ENCODE measurements at regions not wholly inside any gene's neighbourhood (a gene's known extent, or its start where the extent isn't known, plus 50 kb on each side); places are given as distances from the start of the nearest gene placed in this dataset.

DNA sequence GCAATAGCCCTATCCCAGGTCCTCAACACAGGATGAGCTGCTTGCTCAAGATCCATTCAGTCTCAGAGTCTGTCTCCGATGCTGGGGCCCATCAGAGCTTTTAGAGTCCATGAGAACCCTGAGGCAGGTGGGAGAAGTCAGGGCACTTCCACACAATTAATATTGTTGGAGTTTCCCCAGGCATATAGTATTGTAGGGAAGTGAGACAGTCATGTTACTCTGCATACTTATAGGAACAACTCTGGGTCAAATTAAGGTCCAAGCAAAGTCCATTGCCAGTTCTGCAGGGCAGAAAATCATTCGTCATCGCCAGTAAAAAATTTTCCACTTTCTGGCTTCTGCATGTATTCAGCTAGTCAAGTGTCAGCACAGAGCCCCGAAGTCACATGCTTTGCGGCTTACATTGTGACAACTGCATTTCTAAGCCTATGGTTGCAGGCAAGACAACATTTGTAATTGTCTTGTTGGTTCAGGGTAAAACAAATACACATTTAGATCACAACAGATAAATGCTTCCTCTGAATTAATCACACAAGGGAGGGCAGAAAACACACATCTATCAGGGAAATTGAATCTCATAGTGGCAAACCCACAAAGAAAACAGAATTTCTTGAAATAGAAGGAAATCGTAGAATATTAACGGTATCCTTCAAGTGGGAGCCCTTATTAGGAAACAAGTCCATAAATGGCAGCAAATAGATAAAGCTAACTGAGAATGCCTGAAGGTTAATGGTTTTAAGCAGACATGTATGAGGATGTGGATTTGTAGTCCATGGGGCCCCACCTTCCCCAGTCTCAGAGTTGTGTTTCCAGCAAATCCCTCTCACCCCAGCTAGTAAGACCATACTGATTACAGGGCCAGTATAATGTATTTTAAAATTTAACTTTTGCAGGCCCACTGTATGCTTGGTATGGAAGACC, 412.1 kb upstream of the RASGEF1B start:
- DNase-seq (ENCODE audit: low read depth in 2 of 2), result no peak

DNA sequence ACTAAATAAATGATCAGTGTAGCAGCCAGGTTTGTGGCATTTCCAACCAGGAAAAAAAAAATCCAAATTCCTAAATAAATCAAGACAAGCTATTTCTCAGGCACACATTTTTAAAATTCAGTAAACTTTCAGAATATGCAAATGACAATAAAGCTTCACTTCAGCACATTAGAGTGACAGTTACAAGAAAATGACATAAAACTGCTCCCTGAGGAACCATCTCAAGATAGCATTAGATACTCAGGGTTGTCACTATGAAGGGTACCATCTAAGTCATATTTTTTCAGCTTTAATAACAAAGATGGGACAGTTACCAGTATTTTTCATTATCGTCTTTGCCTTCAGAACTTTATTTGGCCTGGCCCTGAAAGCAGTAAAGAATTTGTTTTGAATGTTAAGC, 411.3 kb upstream of the RASGEF1B start:
- DNase-seq (ENCODE audit: low read depth in 2 of 2), result no peak

DNA sequence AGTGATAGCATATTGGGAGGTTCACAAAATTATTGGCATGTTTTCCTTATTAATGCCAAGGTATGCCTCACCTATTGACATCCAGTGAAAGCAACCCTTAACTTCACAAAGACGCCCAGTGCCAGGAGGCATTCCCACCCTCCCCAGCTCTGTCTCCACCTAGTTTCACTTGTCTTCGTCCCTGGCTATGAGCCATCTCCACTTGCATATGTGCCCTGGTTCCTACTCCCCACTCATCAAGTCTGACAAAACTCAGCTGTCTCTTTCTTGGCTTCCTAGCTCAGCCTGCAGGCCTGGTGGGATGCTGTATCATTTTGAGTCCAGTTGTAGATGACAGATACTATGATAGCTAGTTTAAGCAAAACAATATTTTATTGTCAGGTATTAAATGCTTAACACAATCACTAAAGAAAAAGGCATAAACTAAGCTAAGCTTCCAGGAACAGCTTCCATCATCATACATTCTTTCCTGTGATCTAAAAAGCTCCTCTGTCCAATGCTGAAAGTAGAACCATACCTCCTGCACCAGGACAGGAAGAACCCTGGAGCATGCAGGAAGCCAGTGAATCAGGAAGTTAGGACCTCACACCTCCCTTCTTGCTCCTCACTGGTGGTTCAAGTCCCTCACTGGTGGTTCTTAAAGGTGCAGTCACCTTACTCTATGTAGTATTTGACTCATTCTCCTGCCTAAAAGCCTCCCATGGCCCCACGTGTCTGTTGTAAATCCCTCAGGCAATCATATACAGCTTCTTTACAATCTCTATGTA, 410.3 kb upstream of the RASGEF1B start:
- no peak for DNase-seq (ENCODE audit: low read depth in 2 of 2)

DNA sequence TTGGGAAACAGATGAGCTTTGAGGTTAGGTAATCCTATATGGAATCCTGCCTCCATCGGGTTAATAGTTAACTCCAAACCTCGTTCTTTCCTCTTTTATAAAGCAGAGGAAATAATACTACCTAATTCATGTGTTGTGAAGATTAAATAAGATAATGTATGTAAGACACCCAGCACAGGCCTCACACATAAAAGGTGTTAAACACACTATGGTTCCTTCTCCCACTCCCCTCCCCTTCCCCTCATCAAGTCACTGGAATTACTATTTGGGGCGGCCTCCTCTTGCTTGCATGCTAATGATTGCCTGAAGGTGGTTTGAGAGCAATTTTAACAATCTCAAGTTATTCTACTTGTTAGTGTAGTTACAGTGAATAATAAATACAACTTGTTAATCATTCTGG, 404.4 kb upstream of the RASGEF1B start:
- DNase-seq (ENCODE audit: low read depth in 2 of 2), result no peak

DNA sequence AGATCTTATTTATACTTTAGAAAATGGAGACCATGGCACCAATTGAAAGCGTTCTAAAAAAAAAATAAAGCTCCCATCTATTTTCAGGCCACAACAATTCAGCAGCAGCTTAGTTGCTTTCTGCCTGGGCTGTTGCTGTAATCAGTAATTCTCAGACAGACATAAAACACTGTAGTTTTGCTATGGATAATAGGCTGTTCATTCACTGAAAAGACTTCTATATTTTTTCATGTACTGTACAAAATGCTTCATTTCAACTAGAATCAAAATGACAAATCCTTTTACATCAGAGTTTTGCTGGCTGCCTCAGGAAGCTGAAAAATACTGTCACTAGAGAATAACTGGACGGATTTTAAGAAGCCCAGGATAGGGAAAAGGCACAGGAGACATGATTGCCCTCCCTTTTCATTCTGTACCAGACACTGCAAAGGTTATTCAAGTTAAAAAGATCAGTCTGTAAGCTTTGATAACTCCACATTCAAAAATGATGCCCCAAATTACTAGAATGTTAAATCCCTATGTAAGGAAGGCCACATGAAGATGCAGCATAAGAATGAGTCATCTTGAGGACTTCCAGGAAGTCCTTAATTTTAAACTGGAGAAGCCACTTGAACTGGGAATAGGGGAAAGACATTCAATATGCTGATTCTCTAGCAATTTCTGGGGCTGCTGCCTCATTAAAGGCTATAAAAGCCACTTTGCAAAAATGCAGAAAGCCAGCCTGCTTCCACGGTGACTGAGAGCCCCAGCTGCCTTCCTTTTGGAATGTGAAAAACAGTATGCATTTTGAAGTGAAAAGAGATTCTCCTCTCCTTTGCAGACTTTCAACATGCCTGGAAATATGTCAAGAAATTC, 403.2 kb upstream of the RASGEF1B start:
- no peak for DNase-seq (ENCODE audit: low read depth in 2 of 2)

DNA sequence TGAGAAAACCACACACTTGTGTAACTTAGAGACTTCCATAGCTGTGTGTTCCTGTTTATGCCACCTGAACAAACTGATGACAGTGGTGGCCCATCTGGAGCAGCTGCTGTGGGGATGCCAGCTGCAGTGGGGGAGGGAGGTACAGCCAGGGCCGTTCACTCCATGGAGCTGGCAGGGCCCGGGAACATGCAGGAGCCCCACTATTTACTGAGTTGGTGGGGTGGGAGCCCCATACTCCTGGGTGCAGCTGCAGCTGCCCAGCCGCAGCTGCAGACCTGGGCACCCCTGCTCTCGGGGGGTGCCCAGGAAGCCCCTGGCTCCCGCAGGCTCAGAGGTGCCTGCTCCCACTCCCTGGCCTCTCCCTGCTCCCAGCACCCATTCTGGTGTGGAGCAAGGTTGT, 398.6 kb upstream of the RASGEF1B start:
- no peak for DNase-seq (ENCODE audit: low read depth in 2 of 2)

DNA sequence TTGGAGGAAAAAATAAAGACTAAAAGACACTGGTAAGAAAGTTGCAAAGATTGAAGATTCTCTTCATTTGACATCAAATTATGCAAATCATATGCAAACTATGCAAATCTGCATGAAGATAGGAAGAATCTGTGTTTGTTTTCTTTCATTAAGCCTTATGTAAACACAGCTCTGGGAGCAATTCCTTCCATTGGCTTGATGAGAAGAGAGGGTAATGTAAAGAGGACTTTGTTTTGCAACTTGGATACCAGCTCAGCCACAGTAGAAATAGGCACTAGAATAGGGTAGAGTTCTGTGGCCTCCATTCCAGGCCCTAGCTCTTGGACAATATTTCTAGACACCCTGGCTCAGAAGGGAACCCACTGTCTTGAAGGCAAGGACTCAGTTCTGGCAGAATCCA, 388.4 kb upstream of the RASGEF1B start:
- DNase-seq (ENCODE audit: low read depth in 2 of 2), result no peak

DNA sequence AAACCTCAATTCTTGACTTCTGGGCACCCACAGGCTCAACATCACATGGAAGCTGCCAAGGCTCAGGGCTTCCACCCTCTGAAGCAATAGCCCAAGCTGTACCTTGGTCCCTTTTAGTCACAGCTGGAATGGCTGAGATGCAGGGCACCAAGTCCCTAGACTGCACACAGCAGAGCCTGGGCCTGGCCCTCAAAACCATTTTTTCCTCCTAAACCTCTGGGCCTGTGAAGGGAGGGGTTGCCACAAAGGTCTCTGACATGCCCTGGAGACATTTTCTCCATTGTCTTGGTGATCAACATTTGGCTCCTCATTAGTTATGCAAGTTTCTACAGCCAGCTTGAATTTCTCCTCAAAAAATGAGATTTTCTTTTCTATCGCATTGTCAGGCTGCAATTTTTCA, 382.7 kb upstream of the RASGEF1B start:
- no peak for DNase-seq (ENCODE audit: low read depth in 2 of 2)

DNA sequence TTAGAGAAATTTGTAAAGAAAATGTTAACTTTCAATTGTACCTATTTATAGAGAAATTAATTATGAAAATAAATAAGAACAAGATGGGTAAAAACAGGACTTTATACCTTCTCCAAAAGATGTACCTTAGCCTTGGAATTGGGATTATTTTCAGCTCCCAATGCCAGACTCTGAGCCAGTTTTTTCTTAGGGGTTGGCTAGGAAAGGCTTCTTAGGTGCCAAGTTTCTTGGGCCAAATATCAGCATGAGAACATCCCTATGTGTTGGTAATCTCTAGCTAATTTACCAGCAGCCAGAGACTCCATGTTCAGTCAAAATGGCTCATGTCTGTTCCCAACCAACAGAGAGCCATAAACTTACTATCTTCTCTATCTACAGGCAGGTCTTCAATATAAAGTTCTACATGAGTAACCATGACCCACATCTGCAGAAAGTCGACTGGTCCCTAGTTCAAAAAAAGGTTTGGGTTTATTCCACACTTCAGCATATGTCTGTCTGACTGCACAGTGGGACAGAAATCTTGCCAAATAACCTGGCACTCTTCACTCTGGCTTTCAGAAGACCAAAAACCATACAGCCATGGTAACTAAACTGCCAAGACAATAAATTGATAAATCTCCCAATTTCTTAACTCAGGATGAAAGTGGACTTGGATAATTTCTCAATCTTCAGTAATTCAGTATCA, 380.5 kb upstream of the RASGEF1B start:
- no peak for DNase-seq (ENCODE audit: low read depth in 2 of 2)

DNA sequence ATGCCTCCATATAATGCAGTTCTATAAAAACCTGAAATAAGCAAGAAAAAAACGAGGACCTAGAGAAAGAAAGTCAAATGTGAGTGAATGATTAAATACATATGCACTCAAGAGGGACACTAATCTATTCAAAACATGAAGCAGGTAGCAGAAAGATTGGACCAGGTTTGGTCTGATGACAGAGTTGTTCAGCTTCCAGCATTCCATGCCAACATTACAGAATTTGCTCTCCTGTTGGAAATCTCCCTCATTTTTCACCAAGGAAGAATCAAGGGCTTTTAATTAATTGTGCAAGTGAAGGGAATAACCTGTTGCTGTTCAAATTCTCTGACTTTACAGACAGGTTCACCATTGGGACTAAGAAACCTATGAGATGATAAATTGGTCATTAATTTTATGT, 379.0 kb upstream of the RASGEF1B start:
- DNase-seq (ENCODE audit: low read depth in 2 of 2), result no peak

DNA sequence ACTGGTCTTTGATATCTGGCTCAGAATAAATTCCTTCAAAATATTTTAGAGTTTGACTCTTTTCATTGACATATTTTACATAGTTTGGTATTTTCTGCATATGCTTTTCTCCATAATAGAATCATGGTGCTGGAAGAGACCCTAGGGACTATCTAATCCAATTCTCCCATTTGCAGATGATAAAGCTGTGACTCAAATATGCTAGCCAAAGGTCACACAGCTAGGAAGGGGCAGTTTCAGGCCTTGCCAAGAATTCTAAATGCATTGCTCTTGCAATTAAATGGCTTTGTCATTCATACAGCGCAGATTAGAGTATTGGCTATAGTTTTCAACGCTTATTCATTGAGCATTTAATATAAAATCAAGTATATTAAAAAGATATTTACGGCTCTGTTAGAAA, 374.1 kb upstream of the RASGEF1B start:
- no peak for DNase-seq (ENCODE audit: low read depth in 2 of 2)

DNA sequence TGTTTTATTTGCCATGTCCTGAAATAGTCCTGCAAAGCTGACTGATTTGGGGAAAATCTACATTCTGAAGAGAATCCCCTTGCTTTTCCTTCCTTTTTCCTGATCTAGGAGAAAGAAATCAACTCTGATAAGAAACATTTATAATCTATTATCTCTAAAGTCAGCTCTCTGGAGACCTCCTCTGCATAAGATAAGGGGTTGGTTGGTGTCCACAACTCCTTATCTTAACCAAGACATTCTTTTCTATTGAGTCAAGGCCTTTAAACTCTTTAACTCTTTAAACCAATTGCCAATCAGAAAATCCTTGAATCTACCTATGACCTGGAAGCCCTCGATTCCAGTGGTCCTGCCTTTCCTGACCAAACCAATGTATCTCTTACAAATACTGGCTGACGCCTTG, 373.6 kb upstream of the RASGEF1B start:
- no peak for DNase-seq (ENCODE audit: low read depth in 2 of 2)

DNA sequence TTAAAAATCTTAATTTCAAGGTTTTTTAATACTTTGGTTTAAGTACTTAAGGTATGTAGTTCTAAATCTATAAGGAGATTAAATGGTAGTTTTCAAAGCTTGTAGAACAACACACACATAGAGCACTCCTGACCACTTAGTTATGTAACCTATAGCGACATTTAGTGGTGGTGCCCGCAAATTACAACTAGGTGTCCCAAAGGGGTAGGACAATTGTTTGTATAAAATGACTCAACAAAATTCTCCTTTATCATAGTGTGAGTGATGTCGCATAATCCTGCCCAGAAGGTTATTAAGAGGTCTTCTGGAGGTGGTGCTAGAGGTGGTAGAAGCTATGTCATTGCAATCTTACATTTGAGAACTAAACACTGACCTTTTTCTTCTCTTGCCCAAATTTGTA, 373.0 kb upstream of the RASGEF1B start:
- peak; percentile 52 to 61 for DNase-seq (ENCODE audit: low read depth in 2 of 2)

DNA sequence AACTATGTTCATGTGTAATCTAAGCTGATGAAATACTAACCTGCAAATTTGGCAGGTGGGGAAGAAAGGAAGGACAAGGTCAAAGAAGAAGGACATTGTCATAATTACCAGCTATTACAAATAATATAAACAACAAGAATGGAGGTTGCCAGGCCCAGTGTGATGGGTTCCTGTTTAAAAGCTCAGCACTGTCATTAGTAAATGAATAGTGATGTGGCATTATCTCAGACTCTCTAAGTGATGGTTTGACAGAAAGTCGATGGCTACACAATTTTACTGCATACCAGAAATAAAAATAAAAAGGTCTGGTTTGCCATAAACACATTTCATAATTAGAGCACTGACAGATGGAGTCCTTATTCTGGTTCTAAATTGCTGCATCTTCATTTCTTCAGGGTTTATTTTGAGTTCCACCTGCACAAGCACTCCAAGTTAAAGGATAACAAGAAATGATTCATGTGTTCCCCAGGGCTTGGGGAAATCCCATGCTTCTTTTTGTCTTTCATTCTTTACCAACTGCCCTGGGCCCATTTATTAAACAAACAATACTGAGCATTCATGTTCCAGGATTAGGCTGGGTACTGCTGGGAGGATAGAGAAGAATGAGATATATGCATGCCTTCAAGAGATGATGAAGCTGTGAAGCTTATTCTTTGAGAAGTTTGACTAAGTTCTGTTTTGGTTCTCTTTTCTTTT, 367.8 kb upstream of the RASGEF1B start:
- no peak for DNase-seq (ENCODE audit: low read depth in 2 of 2)

DNA sequence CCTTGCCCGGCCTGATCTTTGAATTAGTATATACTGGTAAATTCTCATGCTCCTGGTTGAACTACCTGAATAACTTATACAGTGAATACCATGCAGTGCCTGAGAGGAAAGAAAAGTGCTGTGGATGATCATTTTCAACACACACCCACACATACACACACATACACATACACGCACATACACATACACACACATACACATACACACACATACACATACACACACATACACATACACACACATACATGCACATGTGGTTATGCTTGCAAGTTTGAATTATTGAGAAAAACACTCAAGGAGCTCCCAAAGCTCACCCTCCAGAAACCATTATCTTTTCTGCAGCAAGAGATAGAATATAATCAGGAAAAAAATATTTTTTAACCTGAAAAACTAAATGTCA, 366.9 kb upstream of the RASGEF1B start:
- no peak for DNase-seq (ENCODE audit: low read depth in 2 of 2)

DNA sequence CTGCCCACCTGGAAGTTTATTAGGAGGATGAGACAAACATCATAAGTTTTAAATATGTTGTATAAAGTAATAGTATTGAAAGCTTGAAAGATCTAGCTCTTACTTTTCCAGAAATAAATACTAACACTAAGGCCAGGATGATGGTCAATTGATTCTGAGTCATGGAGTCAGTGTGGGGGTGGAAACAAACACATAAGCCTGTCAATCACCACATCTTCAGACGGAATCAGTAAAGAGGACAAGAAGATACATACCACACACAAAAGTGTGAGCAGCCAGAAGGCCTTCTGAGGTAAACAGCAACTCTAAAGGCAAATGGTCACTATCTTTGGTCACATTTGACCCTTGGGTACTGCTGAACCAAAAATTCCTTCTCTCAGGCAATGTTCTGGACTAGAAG, 365.0 kb upstream of the RASGEF1B start:
- no peak for DNase-seq (ENCODE audit: low read depth in 2 of 2)

DNA sequence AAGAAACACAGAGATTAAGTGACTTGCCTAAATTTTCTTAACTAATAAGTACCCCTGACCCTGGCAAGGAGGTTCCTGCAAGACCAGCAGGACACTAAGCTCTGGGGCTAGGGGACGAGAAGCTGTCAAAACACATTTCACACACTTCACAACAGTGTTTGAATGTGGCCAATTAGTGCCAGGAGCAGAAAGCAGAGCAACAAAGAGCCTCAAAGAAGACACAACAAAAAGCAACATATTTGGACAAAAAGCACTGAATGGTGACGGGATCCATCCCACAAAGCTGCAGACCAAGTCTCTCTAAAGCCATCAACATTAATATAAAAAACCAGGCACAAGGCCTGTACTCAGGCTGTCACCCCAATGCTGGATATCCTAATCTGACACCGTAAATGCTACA, 361.9 kb upstream of the RASGEF1B start:
- no peak for DNase-seq (ENCODE audit: low read depth in 2 of 2)

DNA sequence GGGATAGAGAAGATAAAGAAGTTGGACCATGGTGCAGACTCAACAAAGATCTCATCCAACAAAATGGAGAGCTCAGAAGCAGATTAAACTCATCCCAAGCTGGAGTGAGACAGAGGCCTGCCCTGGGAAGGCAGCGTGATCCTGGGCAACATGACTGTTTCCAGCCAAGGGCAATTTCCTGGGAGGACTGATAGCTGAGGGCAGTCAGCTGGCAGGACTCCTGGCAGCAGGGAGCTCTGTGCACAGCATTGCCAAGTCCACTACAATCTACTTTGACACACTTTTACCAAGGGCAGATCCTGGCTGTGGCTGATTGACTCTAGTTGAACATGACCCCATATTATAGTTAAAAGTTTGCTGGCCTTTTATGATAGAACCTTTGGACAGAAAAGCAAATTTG, 357.3 kb upstream of the RASGEF1B start:
- no peak for DNase-seq (ENCODE audit: low read depth in 2 of 2)

DNA sequence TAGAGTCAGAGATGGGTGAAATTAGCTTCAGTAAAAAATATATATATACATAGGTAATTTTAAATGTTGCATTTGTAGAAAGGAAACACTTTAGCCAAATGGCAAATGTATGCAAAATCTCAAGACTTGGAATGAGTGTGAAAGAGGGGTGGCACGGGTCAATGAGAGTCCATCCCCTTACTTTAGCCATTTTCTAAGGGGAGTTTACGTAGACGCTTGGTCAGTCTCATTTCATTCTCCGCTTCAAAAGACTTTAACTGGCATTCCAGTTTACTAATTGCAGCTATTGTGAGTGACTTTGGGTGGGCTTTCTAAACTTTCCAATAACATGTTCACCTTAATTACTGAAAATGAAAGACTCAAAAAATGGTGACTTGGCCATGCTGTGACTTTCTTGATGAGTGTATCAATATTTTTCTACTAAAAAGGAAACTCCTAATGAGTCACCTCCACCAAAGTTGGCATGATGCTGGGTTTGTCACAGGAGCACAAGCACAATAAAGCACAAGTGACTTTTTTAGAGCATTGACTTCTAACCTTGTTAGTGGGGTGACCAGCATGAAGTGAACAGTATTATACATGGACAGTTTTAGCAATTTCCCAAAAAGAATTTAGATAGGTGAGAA, 356.0 kb upstream of the RASGEF1B start:
- DNase-seq (ENCODE audit: low read depth in 2 of 2), result no peak

DNA sequence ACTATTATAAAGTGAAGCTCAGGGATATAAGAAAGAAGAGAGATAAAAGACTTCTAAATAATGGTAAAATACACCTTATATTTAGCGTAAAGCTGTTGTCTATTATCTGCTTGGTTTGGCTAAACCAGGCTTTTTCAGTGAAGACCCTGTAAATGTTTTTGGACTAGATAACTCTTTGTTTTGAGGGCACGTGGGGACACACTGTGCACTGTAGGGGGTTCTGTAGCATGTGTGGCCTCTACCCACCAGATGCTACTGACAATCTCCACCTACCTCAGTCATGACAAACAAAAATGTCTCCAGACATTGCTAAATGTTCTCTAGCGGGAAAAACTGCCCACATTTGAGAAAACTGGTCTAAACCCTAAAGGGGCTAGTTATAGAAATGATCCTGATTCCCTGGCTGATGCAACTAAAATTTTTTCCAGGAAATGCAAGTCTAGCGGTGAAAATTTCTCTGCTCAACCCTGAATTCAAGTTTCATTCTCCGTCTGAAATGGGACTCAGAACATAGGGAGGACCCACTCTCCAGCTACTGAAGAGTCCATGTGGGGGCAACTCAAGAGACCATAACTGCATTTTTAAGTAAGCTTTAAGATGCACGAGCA, 355.2 kb upstream of the RASGEF1B start:
- no peak for DNase-seq (ENCODE audit: low read depth in 2 of 2)

Measured in stimulated activated CD4-positive, alpha-beta T cell treated with anti-CD3 and anti-CD28 coated beads, Interleukin-1b, Interleukin-23, amount 100 ng/mL, for 4 hours (primary cell).